HUDEP-2 (cell line): ENCODE measurements at regions not wholly inside any gene's neighbourhood (a gene's known extent, or its start where the extent isn't known, plus 50 kb on each side); places are given as distances from the start of the nearest gene placed in this dataset.

ENCODE experiments used
- DNase-seq, 76 experiments: peaks; one replicate each; lab custom pipeline; 2025; ENCODE audit not compliant: unreplicated experiment in 76 of 76; lab: John Stamatoyannopoulos, UW

DNA sequence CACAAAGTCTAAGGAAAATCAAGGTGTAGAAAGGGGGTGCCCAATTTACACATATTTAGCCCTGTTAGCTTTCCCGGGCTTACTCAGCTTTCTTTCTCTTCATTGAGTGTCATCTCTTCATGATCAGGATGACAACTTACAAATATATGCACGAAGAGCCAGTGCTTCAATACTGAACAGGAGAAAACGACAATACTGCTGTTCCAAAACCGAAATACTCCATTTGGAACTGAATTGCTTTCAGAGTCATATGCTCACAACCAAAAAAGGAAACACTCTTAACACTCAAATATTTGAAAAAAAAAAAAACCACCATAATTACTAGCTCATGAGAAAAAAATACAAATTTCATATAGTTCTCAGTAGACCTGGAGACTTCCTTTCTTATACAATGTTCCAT is 272.1 kb upstream of the DUSP10 start:
- DNase-seq, result no peak

DNA sequence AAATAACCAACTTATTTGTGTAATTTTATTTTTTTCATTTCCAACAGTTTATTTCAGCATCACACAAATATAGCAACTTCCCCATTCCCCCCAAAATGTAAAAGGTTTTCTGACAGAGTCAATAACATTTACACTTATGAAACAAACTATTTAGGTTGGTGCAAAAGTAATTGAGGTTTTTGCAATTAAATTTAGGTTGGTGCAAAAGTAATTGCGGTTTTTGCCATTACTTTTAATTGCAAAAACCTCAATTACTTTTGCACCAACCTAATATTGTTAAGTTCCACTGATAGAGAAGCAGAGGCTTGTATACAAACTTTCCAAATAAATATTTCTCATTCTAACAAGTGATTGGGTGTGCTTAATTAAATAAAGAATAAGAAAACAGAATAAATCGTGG is 270.9 kb upstream of the DUSP10 start:
- no peak for DNase-seq

DNA sequence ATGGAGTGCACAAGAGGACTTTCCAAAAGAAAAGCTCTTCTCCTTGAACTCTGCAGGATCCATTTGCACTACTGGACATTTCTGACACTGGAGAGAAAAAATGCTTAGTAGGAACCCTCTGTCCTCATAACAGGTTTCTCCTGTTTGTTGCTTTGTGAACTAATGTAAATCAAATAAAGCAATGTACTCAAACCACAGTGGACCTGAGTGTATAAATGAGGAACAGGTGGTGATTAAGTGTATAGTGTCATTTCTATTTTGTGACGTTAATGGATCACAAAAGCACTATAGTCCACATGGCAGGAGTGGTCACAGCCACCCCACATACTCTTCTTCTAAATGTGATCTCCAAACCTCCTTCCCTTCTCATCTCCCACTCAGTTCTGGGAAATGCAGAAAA is 268.4 kb upstream of the DUSP10 start:
- no peak for DNase-seq

DNA sequence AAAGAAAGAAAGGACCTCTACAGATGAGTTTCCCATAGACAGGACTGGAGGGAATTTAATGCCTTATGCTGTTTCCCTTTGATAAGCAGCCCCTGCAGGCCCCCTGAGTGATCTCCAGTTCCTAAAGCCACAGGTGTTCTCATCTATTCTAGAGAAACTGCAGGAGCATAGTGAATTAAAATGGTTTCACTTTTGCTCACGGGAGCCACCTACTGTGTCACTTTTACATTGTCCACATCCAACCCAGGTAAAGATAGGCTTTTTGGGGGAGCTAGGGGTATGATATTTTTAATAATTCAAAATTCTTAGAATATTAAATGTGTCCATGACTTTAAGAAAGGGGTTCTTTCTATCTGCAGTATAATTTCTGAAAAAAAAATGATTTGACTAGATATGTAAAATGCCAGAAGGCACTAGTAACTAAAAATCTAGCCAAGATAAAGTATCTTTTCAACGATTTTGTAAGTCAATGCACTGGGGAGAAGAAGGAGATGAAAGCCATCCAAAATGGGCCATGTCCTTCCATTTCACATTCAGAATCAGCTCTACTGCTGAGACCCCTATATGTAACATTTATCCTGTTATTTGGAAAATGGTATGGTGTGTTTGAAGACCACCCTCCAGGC is 267.3 kb upstream of the DUSP10 start:
- DNase-seq, result peak in 4 of 76 experiments; percentile 1 to 25 (median 3)

DNA sequence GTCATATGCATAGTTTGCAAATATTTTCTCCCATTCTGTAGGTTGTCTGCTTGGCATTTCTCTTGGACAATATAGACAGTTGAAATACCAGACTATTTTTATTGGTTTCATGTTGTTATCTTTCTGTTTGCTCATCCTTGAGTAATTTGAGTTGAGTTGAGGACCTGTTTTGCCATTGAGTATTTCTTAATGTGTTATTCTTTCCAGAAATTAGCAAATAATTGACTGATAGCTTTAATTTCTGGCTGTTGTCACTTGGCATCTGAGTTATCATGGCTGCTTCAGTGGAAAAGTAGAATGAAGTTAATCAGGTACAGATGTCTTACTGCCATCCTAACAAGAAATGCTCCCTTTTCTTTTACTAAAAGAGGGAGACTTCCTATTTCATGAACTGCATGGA is 264.8 kb upstream of the DUSP10 start:
- DNase-seq, result no peak

DNA sequence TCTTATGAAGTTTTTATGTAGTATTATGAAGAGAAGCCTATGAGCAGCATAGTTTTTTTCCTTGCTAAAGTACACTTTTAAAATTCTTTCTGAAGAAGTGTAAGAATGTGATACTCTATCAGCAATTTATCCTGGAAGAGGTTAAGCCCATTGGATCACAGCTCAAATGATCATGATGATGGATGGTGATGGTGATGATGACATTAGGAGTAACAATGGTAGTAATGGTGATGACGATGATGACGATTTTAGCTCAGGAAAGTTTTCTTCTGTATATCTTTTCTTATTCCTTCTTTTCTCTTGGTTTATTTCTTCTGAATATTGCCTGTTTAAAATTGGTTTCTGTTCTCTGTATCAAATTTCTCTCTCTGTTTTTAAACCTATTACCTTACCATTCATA is 262.9 kb upstream of the DUSP10 start:
- no peak for DNase-seq

DNA sequence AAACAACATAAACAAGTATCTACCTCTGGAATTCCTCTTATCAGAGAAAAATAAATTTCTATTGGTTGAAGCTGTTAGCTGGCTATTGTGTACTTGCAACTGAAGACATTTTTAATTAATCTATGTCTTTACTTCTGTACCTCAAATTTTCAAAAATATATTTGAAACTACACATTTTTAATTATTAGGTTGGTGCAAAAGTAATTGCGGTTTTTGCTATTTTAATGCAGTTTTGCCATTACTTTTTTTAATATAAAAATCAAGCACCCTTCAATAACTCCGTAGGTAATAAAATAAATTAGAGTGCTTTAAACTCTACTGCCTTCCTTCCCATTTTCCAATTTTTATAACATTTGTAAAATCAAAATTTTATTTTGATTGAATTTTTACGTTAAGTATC is 262.1 kb upstream of the DUSP10 start:
- no peak for DNase-seq

- no peak for DNase-seq
Observed at GRCh38 chr1:222002503-222002902, 260.6 kb upstream of the DUSP10 start.

DNA sequence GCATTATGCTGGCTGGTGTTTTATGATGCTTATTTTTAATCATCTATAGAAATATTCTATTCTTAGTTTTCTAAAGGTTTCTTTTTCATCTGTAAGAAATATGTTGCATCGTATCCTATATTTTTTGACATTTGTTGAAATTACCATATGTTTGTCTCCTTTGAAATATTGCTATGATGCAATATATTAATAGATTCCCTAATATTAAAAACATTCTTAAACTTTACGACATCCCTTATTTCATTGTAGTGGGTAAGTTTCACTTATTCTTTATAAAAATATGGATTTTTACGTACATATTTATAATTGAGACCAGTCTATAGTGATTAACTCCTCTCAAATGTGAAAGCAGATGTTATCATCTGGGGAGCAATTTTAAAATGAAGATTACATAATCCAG is 258.2 kb upstream of the DUSP10 start:
- DNase-seq, result no peak

- no peak for DNase-seq
Observed at GRCh38 chr1:221998781-221999180, 256.9 kb upstream of the DUSP10 start.

DNA sequence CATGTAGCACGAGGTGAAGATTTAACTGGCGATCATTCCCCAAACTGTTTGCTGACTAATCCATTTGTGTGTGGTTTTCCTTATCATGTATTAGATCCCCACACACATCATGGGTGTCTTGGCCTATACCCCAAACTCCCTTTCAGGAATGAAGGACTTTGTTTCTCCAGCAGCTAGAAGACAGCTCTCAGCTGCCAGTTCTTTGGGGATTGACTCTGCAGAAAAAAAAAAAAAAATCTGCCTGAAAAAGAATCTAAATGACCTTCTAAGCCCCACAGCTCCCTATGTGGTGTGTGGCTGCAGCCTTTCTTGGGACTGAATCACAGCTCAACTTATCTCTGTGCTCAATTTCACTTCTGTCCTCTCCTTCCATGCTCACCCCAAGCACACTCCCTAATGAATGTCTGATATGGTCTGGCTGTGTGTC is 256.3 kb upstream of the DUSP10 start:
- peak in 1 of 76 experiments; percentile 5 for DNase-seq

DNA sequence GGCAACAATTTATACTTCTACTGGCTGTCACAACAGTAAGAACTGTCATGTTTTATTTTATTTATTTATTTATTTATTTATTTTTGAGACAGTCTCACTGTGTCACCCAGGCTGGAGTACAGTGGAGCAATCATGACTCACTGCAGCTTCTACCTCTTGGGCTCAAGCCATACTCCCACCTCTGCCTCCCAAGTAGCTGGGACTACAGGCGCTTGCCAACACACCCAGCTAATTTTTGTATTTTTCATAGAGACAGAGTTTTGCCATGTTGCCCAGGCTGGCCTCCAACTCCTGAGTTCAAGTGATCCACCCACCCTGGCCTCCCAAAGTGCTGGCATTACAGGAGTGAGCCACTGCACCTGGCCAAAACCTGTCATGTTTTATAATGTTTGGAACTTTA is 255.1 kb upstream of the DUSP10 start:
- peak in 15 of 76 experiments; percentile 1 to 69 (median 23) for DNase-seq

GRCh38 chr1:221994939-221995338 is 253.1 kb upstream of the DUSP10 start:
- DNase-seq, result no peak

- DNase-seq, result no peak
Observed at GRCh38 chr1:221994274-221994698, 252.4 kb upstream of the DUSP10 start.

GRCh38 chr1:221993444-221993948 is 251.6 kb upstream of the DUSP10 start:
- DNase-seq, result no peak

DNA sequence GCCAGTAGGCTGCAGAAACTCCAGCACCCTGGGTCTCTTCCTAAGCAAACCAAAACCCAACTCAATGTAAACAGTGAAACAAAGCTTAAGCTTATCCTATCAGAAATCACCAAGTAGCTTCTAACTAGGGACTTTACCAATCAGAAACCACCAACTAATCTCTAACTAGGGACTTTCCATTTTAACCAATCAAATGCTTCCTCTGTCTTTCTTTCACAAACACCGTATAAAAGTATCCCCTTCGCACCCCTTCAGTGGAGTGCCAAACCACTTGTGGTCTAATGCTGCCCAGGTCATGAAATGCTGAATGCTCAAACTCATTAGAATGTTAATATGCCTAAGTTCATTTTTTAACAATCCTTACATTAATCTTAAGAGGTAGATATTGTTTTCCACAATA is 250.5 kb upstream of the DUSP10 start:
- no peak for DNase-seq

- no peak for DNase-seq
Observed at GRCh38 chr1:221991221-221991620, 249.3 kb upstream of the DUSP10 start.

GRCh38 chr1:221989741-221990140 is 247.9 kb upstream of the DUSP10 start:
- no peak for DNase-seq

GRCh38 chr1:221988829-221989228 is 246.9 kb upstream of the DUSP10 start:
- DNase-seq, result no peak

DNA sequence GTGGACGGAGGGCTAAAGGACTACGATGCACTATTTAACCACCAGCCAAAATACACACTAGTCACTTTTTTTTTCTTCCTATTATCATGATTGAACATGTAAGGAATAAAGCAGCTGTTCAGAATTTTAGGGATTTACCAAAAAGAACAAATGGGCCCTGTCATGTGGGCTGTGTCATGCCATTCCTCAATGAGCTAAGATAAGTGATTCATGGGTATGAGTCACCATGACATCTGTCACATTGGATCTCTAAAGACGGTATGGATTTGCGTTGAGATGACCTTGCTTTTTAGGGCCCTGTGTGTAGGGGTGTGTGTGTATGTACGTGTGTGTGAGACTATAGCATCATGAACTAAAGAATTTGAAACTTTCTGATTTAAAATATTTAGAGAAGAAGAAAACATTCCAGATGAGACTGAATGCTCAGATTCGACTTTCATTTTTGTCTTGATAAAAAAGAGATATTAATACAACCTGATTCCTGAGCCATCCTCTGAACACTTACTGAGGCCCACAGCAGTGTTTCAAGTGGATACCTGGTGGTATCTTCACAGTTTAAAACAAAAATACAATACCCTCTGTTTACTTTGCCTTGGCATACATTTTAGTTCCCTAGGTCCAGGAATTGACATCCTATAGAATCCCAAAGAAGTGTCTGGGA is 246.1 kb upstream of the DUSP10 start:
- peak in 14 of 76 experiments; percentile 3 to 65 (median 24) for DNase-seq

GRCh38 chr1:221983444-221983843 is 241.6 kb upstream of the DUSP10 start:
- no peak for DNase-seq

- DNase-seq, result no peak
Observed at GRCh38 chr1:221981461-221981860, 239.6 kb upstream of the DUSP10 start.
